Stimulated activated CD8-positive, alpha-beta memory T cell treated with anti-CD3 and anti-CD28 coated beads, Interleukin-7, amount 100 ng/mL, for 1 hour (primary cell): ENCODE measurements at regions not wholly inside any gene's neighbourhood (a gene's known extent, or its start where the extent isn't known, plus 50 kb on each side); places are given as distances from the start of the nearest gene placed in this dataset.

Source experiments
- DNase-seq, 2 donors: peaks; one replicate each; pipeline ENCODE4 v3.0.0-alpha.2; 2020; ENCODE audit warnings: low read depth in 2 of 2

GRCh38 chr21:28751176-28751575 is 241.5 kb downstream of the LTN1 start:
- no peak for DNase-seq

- no peak for DNase-seq
Measured at GRCh38 chr21:28750565-28750964, 242.1 kb downstream of the LTN1 start.

GRCh38 chr21:28749536-28749935 is 243.1 kb downstream of the LTN1 start:
- no peak for DNase-seq

GRCh38 chr21:28747464-28747863 is 245.2 kb downstream of the LTN1 start:
- DNase-seq, result no peak

GRCh38 chr21:28746166-28746565 is 246.5 kb downstream of the LTN1 start:
- DNase-seq, result no peak

GRCh38 chr21:28745131-28746016 is 247.3 kb downstream of the LTN1 start:
- peak; percentile 26 to 44 for DNase-seq

GRCh38 chr21:28743723-28744122 is 249.0 kb downstream of the LTN1 start:
- no peak for DNase-seq

GRCh38 chr21:28742527-28742926 is 250.2 kb downstream of the LTN1 start:
- DNase-seq, result no peak

- DNase-seq, result no peak
Measured at GRCh38 chr21:28740125-28740524, 252.6 kb downstream of the LTN1 start.

GRCh38 chr21:28738882-28739281 is 253.8 kb downstream of the LTN1 start:
- DNase-seq, result no peak

GRCh38 chr21:28738420-28738704 is 254.3 kb downstream of the LTN1 start:
- DNase-seq, result no peak

GRCh38 chr21:28737674-28738419 is 254.8 kb downstream of the LTN1 start:
- DNase-seq, result no peak

GRCh38 chr21:28734522-28735175 is 258.0 kb downstream of the LTN1 start:
- DNase-seq, result no peak

GRCh38 chr21:28731700-28732321 is 260.9 kb downstream of the LTN1 start:
- DNase-seq, result no peak

- no peak for DNase-seq
Measured at GRCh38 chr21:28729887-28730286, 262.8 kb downstream of the LTN1 start.

GRCh38 chr21:28727809-28728208 is 264.9 kb downstream of the LTN1 start:
- no peak for DNase-seq

GRCh38 chr21:28725396-28725795 is 267.3 kb downstream of the LTN1 start:
- no peak for DNase-seq

GRCh38 chr21:28723646-28724045 is 269.0 kb downstream of the LTN1 start:
- no peak for DNase-seq

- no peak for DNase-seq
Measured at GRCh38 chr21:28719723-28720122, 273.0 kb downstream of the LTN1 start.

- DNase-seq, result no peak
Measured at GRCh38 chr21:28714777-28715464, 277.8 kb downstream of the LTN1 start.

- DNase-seq, result no peak
Measured at GRCh38 chr21:28712411-28712810, 280.3 kb downstream of the LTN1 start.

GRCh38 chr21:28705616-28706015 is 287.1 kb downstream of the LTN1 start:
- no peak for DNase-seq
